ENCODE measurements at regions not wholly inside any gene's neighbourhood (a gene's known extent, or its start where the extent isn't known, plus 50 kb on each side); places are given as distances from the start of the nearest gene placed in this dataset.

- TF ChIP-seq CTCF (IDR thresholded peaks at IDR 0.05 in 4 of 5, conservative IDR thresholded peaks at IDR 0.05 in 1 of 5), result no peak
- no peak for TF ChIP-seq POLR2A (IDR thresholded peaks at IDR 0.05)
Observed at GRCh38 chr20:24814556-24815195, 134.4 kb upstream of the CST7 start.
